PC-3 (cell line): ENCODE measurements at regions not wholly inside any gene's neighbourhood (a gene's known extent, or its start where the extent isn't known, plus 50 kb on each side); places are given as distances from the start of the nearest gene placed in this dataset.

Source experiments
- ATAC-seq: fragments of 200-7000 bp; cut with Tn5 transposase; 2 replicates; pipeline ENCODE4 v1.9.1; 2020; ENCODE audit warnings: mild to moderate bottlenecking, moderate library complexity
- BruUV-seq: library from RNA; stranded (reverse); fragments of 400-500 nt; replicated peaks from 2 replicates; lab custom pipeline; 2021; lab: Mats Ljungman, UMichigan
- CTCF ChIA-PET: fragments of 300-600 bp; sonication (Branson Sonifier 250); formaldehyde crosslinking; loops from one replicate; lab custom pipeline; 2022; ENCODE audit warnings: antibody characterized with exemption; lab: Charles Lee
- POLR2A ChIA-PET: fragments of 300-600 bp; sonication (Branson Sonifier 250); formaldehyde crosslinking; loops from one replicate; lab custom pipeline; 2022; ENCODE audit warnings: antibody characterized with exemption; ENCODE audit not compliant: unreplicated experiment; lab: Charles Lee
- DNase-seq: peaks from one replicate; pipeline ENCODE4 v3.0.0-alpha.2; 2015
- H2AFZ ChIP-seq: fragments of 300-600 bp; sonication (generic); 2 replicates; pipeline ENCODE4 v1.6.0; 2016; ENCODE audit warnings: antibody characterized with exemption, low read length
- H3F3A ChIP-seq: fragments of 300-600 bp; sonication (generic); one replicate; pipeline ENCODE4 v1.6.0; 2017; ENCODE audit warnings: antibody characterized with exemption, low read length, control low read depth, mild to moderate bottlenecking; ENCODE audit not compliant: unreplicated experiment
- H3K27ac ChIP-seq: fragments of 300-600 bp; sonication (generic); 2 replicates; pipeline ENCODE4 v1.5.1; 2016; ENCODE audit warnings: mild to moderate bottlenecking, low read length
- H3K27me3 ChIP-seq: fragments of 300-600 bp; sonication (generic); 2 replicates; pipeline ENCODE4 v1.6.1; 2016; ENCODE audit warnings: low read length, mixed read lengths
- H3K36me3 ChIP-seq: fragments of 300-600 bp; sonication (generic); 2 replicates; pipeline ENCODE4 v1.6.1; 2016; ENCODE audit warnings: low read depth, mixed run types, low read length, mixed read lengths
- H3K4me1 ChIP-seq: fragments of 300-600 bp; sonication (generic); 2 replicates; pipeline ENCODE4 v1.5.1; 2016; ENCODE audit warnings: low read length; ENCODE audit not compliant: insufficient read depth
- H3K4me2 ChIP-seq: fragments of 300-600 bp; sonication (generic); 2 replicates; pipeline ENCODE4 v1.6.0; 2016; ENCODE audit warnings: low read length
- H3K4me3 ChIP-seq: fragments of 300-600 bp; sonication (generic); 2 replicates; pipeline ENCODE4 v1.5.1; 2016; ENCODE audit warnings: mild to moderate bottlenecking, low read length, mixed read lengths
- H3K79me2 ChIP-seq: fragments of 300-600 bp; sonication (generic); 2 replicates; pipeline ENCODE4 v1.6.1; 2017; ENCODE audit warnings: low read length, mixed read lengths
- H3K9ac ChIP-seq: fragments of 300-600 bp; sonication (generic); 2 replicates; pipeline ENCODE4 v1.6.0; 2016; ENCODE audit warnings: mild to moderate bottlenecking, low read length
- H3K9me2 ChIP-seq: fragments of 300-600 bp; sonication (generic); replicated peaks from 2 replicates; pipeline ENCODE4 v1.6.1; 2016; ENCODE audit warnings: mixed run types, low read length, mixed read lengths
- H3K9me3 ChIP-seq: fragments of 300-600 bp; sonication (generic); 2 replicates; pipeline ENCODE4 v1.6.1; 2016; ENCODE audit warnings: low read length, mixed read lengths
- H4K20me1 ChIP-seq: fragments of 300-600 bp; sonication (generic); 2 replicates; pipeline ENCODE4 v1.6.1; 2016; ENCODE audit warnings: low read length, mixed read lengths
- CTCF ChIP-seq: fragments of 300-600 bp; sonication (generic); conservative IDR thresholded peaks from 2 replicates; pipeline ENCODE4 v1.5.1; 2017; ENCODE audit warnings: antibody characterized with exemption, low read depth, mild to moderate bottlenecking, low read length
- EZH2 ChIP-seq: fragments of 300-600 bp; sonication (generic); IDR thresholded peaks from one replicate; pipeline ENCODE4 v1.6.1; 2017; ENCODE audit warnings: antibody characterized with exemption, mild to moderate bottlenecking, low read length; ENCODE audit not compliant: unreplicated experiment
- EZH2phosphoT487 ChIP-seq: fragments of 300-600 bp; sonication (generic); IDR thresholded peaks from 2 replicates; pipeline ENCODE4 v1.6.1; 2018; ENCODE audit warnings: mild to moderate bottlenecking, antibody characterized with exemption, low read length, borderline replicate concordance
- intact Hi-C: fragments of 100-400 bp; cut with micrococcal nuclease; formaldehyde crosslinking; loops from 2 replicates; pipeline ENCODE4 v1.9.0; 2023

- Histone ChIP-seq H3K27me3 (no peaks in the 10 kb centered on the region), H3K36me3 (peaks cover 11% of the 10 kb centered on the region), H4K20me1 (no peaks in the 10 kb centered on the region), H3K79me2 (peaks cover 23% of the 10 kb centered on the region), H3K27ac (no peak overlapping the region), H3K4me1 (peaks cover 4% of the 10 kb centered on the region; the same call in 1 of the 2 replicates), H3F3A (no peaks in the 10 kb centered on the region), H3K9me2 (no peaks in the 10 kb centered on the region), H3K4me3 (no peak overlapping the region), H3K4me2 (no peak overlapping the region), H3K9ac (no peak overlapping the region), H2AFZ (no peak overlapping the region), H3K9me3 (no peaks in the 10 kb centered on the region)
- intact Hi-C loops = no loop called here
- ATAC-seq = no peak
- ChIA-PET CTCF (no interaction called here), POLR2A (no interaction called here)
- DNase-seq = no peak
- no TSS peak for BruUV-seq
- TF ChIP-seq EZH2 = no peak
- no peak for TF ChIP-seq EZH2phosphoT487
- no peak for TF ChIP-seq CTCF
These were observed 72.1 kb upstream of the CIBAR2 start for GRCh38 chr16:85184404-85184803.

- H3K4me1 ChIP-seq = peaks cover 5% of the 10 kb centered on the region; the same call in 1 of the 2 replicates
- no peaks in the 10 kb centered on the region for H3K9me2 ChIP-seq
- no peak overlapping the region for H3K9ac ChIP-seq
- no peaks in the 10 kb centered on the region for H4K20me1 ChIP-seq
- H3K27ac ChIP-seq = no peak overlapping the region
- no TSS peak for BruUV-seq
- H3K4me3 ChIP-seq = no peak overlapping the region
- peaks cover 11% of the 10 kb centered on the region for H3K36me3 ChIP-seq
- H3K9me3 ChIP-seq = no peaks in the 10 kb centered on the region
- no peaks in the 10 kb centered on the region for H3K27me3 ChIP-seq
- intact Hi-C loops = no loop called here
- H3F3A ChIP-seq = no peaks in the 10 kb centered on the region
- ChIA-PET CTCF (no interaction called here), POLR2A (no interaction called here)
- no peak for TF ChIP-seq EZH2phosphoT487
- TF ChIP-seq EZH2 = no peak
- no peak for TF ChIP-seq CTCF
- DNase-seq (no peak), ATAC-seq (no peak)
- peaks cover 12% of the 10 kb centered on the region; the same call in 1 of the 2 replicates for H3K79me2 ChIP-seq
- H2AFZ ChIP-seq = no peak overlapping the region
- H3K4me2 ChIP-seq = no peak overlapping the region
These were observed 73.2 kb upstream of the CIBAR2 start for GRCh38 chr16:85185303-85186100.

GRCh38 chr16:85187002-85187401 is 74.7 kb upstream of the CIBAR2 start:
- TF ChIP-seq EZH2phosphoT487 (no peak), EZH2 (no peak), CTCF (no peak)
- no peaks in the 10 kb centered on the region for H3K9me2 ChIP-seq
- H3F3A ChIP-seq = no peaks in the 10 kb centered on the region
- no peak overlapping the region for H3K4me3 ChIP-seq
- BruUV-seq = no TSS peak
- no peak overlapping the region for H2AFZ ChIP-seq
- H3K27me3 ChIP-seq = no peaks in the 10 kb centered on the region
- peaks cover 5% of the 10 kb centered on the region; the same call in 1 of the 2 replicates for H3K4me1 ChIP-seq
- POLR2A ChIA-PET = no interaction called here
- peaks cover 11% of the 10 kb centered on the region for H3K36me3 ChIP-seq
- no peak overlapping the region for H3K27ac ChIP-seq
- no peak for ATAC-seq
- H4K20me1 ChIP-seq = no peaks in the 10 kb centered on the region
- no peaks in the 10 kb centered on the region for H3K9me3 ChIP-seq
- intact Hi-C loops = no loop called here
- no peak overlapping the region for H3K9ac ChIP-seq
- no peak for DNase-seq
- no peak overlapping the region for H3K4me2 ChIP-seq
- peaks cover 3% of the 10 kb centered on the region; the same call in 1 of the 2 replicates for H3K79me2 ChIP-seq
- CTCF ChIA-PET = no interaction called here
